ENCODE measurements at regions not wholly inside any gene's neighbourhood (a gene's known extent, or its start where the extent isn't known, plus 50 kb on each side); places are given as distances from the start of the nearest gene placed in this dataset.

GRCh38 chr1:190540366-190540765 is 62.7 kb upstream of the BRINP3 start:
- DNase-seq (ENCODE audit: low read depth): no peak

GRCh38 chr1:190551638-190552037 is 74.0 kb upstream of the BRINP3 start:
- no peak for DNase-seq (ENCODE audit: low read depth)

- DNase-seq (ENCODE audit: low read depth): no peak
These were observed 82.6 kb upstream of the BRINP3 start for GRCh38 chr1:190560161-190560681.

GRCh38 chr1:190563230-190563629 is 85.6 kb upstream of the BRINP3 start:
- no peak for DNase-seq (ENCODE audit: low read depth)

- no peak for DNase-seq (ENCODE audit: low read depth)
These were observed 86.5 kb upstream of the BRINP3 start for GRCh38 chr1:190564117-190564516.

- DNase-seq (ENCODE audit: low read depth): no peak
These were observed 100.4 kb upstream of the BRINP3 start for GRCh38 chr1:190578017-190578416.

GRCh38 chr1:190578526-190578925 is 100.9 kb upstream of the BRINP3 start:
- no peak for DNase-seq (ENCODE audit: low read depth)

GRCh38 chr1:190579552-190580193 is 102.0 kb upstream of the BRINP3 start:
- no peak for DNase-seq (ENCODE audit: low read depth)

GRCh38 chr1:190583862-190584261 is 106.2 kb upstream of the BRINP3 start:
- DNase-seq (ENCODE audit: low read depth): no peak

GRCh38 chr1:190588424-190588823 is 110.8 kb upstream of the BRINP3 start:
- DNase-seq (ENCODE audit: low read depth): no peak

- DNase-seq (ENCODE audit: low read depth): no peak
These were observed 117.8 kb upstream of the BRINP3 start for GRCh38 chr1:190595438-190595837.

GRCh38 chr1:190597294-190597693 is 119.6 kb upstream of the BRINP3 start:
- no peak for DNase-seq (ENCODE audit: low read depth)

GRCh38 chr1:190599670-190600069 is 122.0 kb upstream of the BRINP3 start:
- DNase-seq (ENCODE audit: low read depth): no peak

GRCh38 chr1:190602325-190602724 is 124.7 kb upstream of the BRINP3 start:
- no peak for DNase-seq (ENCODE audit: low read depth)

GRCh38 chr1:190608282-190608681 is 130.6 kb upstream of the BRINP3 start:
- DNase-seq (ENCODE audit: low read depth): peak; percentile 1

- no peak for DNase-seq (ENCODE audit: low read depth)
These were observed 138.2 kb upstream of the BRINP3 start for GRCh38 chr1:190615818-190616217.

- DNase-seq (ENCODE audit: low read depth): no peak
These were observed 138.6 kb upstream of the BRINP3 start for GRCh38 chr1:190616235-190616634.

GRCh38 chr1:190619724-190620123 is 142.1 kb upstream of the BRINP3 start:
- no peak for DNase-seq (ENCODE audit: low read depth)

- no peak for DNase-seq (ENCODE audit: low read depth)
These were observed 155.8 kb upstream of the BRINP3 start for GRCh38 chr1:190633488-190633887.

- DNase-seq (ENCODE audit: low read depth): no peak
These were observed 156.5 kb upstream of the BRINP3 start for GRCh38 chr1:190634134-190634533.

- no peak for DNase-seq (ENCODE audit: low read depth)
These were observed 171.9 kb upstream of the BRINP3 start for GRCh38 chr1:190649553-190649952.

- DNase-seq (ENCODE audit: low read depth): peak; percentile 0
These were observed 181.2 kb upstream of the BRINP3 start for GRCh38 chr1:190658907-190659306.

GRCh38 chr1:190663962-190664361 is 186.3 kb upstream of the BRINP3 start:
- no peak for DNase-seq (ENCODE audit: low read depth)

GRCh38 chr1:190665045-190665444 is 187.4 kb upstream of the BRINP3 start:
- DNase-seq (ENCODE audit: low read depth): no peak

Data from LHCN-M2 (cell line).